Amygdala (tissue), 56 donors: ENCODE measurements at regions not wholly inside any gene's neighbourhood (a gene's known extent, or its start where the extent isn't known, plus 50 kb on each side); places are given as distances from the start of the nearest gene placed in this dataset.
"Not testable (repeated sequence)": the region's sequence is repeated elsewhere in the genome, so short reads cannot be mapped to it uniquely, and the experiment has no call there.

Experiments used
- DNase-seq, 56 donors: peaks; one replicate each; lab custom pipeline; 2025; lab: John Stamatoyannopoulos, UW

GRCh38 chr14:100416921-100417860 is 94.1 kb downstream of the SLC25A47 start:
- DNase-seq = peak in 42 of 56 donors; percentile 7 to 73 (median 39)

- no peak for DNase-seq
Measured at GRCh38 chr14:100419856-100420255, 96.7 kb downstream of the SLC25A47 start.

GRCh38 chr14:100421756-100422470 is 98.8 kb downstream of the SLC25A47 start:
- DNase-seq = no peak

GRCh38 chr14:100422556-100423316 is 99.6 kb downstream of the SLC25A47 start:
- no peak for DNase-seq

- DNase-seq = no peak
Measured at GRCh38 chr14:100423317-100424010, 100.3 kb downstream of the SLC25A47 start.

- no peak for DNase-seq
Measured at GRCh38 chr14:100424504-100425428, 101.6 kb downstream of the SLC25A47 start.

- no peak for DNase-seq
Measured at GRCh38 chr14:100425429-100425827, 102.3 kb downstream of the SLC25A47 start.

- DNase-seq = no peak
Measured at GRCh38 chr14:100426314-100426713, 103.2 kb downstream of the SLC25A47 start.

- no peak for DNase-seq
Measured at GRCh38 chr14:100427166-100427565, 104.0 kb downstream of the SLC25A47 start.

GRCh38 chr14:100428727-100429126 is 105.6 kb downstream of the SLC25A47 start:
- no peak for DNase-seq

GRCh38 chr14:100429537-100429936 is 106.4 kb downstream of the SLC25A47 start:
- DNase-seq = no peak

- no peak for DNase-seq
Measured at GRCh38 chr14:100430571-100430970, 107.4 kb downstream of the SLC25A47 start.

- DNase-seq = not testable (repeated sequence)
Measured at GRCh38 chr14:100431461-100431860, 108.3 kb downstream of the SLC25A47 start.

GRCh38 chr14:100432652-100433427 is 109.7 kb downstream of the SLC25A47 start:
- no peak for DNase-seq

GRCh38 chr14:100433428-100433814 is 110.3 kb downstream of the SLC25A47 start:
- DNase-seq = no peak

- no peak for DNase-seq
Measured at GRCh38 chr14:100434033-100434601, 111.0 kb downstream of the SLC25A47 start.

GRCh38 chr14:100434911-100435438 is 111.8 kb downstream of the SLC25A47 start:
- DNase-seq = no peak

GRCh38 chr14:100435459-100435858 is 112.3 kb downstream of the SLC25A47 start:
- DNase-seq = no peak
